IPS-18a (cell line): ENCODE measurements at regions not wholly inside any gene's neighbourhood (a gene's known extent, or its start where the extent isn't known, plus 50 kb on each side); places are given as distances from the start of the nearest gene placed in this dataset.

Experiments used
- H3K27ac ChIP-seq: one replicate; pipeline ENCODE4 v1.5.1; 2013; ENCODE audit warnings: low read length
- H3K27me3 ChIP-seq: one replicate; pipeline ENCODE4 v1.6.1; 2013; ENCODE audit warnings: mild to moderate bottlenecking, low read length; ENCODE audit not compliant: control insufficient read depth, insufficient read depth
- H3K36me3 ChIP-seq: one replicate; pipeline ENCODE4 v1.6.1; 2013; ENCODE audit warnings: low read depth, low read length; ENCODE audit not compliant: control insufficient read depth
- H3K4me1 ChIP-seq: one replicate; pipeline ENCODE4 v1.6.1; 2013; ENCODE audit warnings: low read depth, low read length; ENCODE audit not compliant: control insufficient read depth
- H3K4me3 ChIP-seq: one replicate; pipeline ENCODE4 v1.5.1; 2013; ENCODE audit warnings: low read length
- H3K9ac ChIP-seq: one replicate; pipeline ENCODE4 v1.6.1; 2013; ENCODE audit warnings: mild to moderate bottlenecking, low read length, moderate library complexity
- H3K9me3 ChIP-seq: one replicate; pipeline ENCODE4 v1.6.1; 2013; ENCODE audit warnings: low read depth, low read length; ENCODE audit not compliant: control insufficient read depth

DNA sequence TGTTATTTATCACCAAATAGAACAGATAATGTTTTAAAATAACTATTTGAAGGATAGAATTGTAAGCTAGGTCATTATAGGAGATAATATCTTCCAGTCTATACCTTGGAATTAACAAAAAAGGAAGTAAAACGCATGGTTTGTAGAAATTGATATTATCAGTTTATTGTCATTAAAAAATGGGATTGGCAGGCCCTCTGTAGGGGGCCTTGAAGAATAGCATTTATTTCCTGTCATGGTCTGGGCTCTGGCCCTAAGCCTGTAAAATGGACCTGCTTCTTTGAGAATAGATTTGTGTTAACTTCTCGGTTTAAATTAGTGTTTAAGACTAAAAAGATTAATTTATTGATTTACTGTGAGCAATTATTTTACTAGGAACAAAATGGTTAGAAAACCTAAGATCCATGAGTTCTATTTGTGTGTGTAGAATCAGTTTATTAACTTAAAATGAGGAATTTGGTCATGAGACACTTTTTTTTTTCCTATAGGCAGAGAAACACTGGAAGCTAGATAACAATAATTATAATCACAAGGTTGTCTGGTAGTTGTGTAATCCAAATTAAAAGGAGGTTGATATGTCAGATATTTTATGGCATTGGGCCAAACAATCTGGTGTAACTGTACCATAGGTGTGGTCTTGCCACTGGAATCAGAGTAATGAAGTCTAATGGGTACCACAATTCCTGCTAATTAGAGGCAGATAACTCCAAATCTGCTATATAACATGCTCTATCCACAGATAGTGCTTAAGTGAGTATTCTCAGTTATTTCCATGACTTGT lies 197.4 kb upstream of the FOXP2 start:
- no peaks in the 10 kb centered on the region for H3K36me3 ChIP-seq
- H3K4me1 ChIP-seq, result peaks cover 10% of the 10 kb centered on the region
- H3K9ac ChIP-seq, result no peak overlapping the region
- H3K27ac ChIP-seq, result no peak overlapping the region
- no peaks in the 10 kb centered on the region for H3K27me3 ChIP-seq
- no peak overlapping the region for H3K4me3 ChIP-seq
- H3K9me3 ChIP-seq, result no peaks in the 10 kb centered on the region

DNA sequence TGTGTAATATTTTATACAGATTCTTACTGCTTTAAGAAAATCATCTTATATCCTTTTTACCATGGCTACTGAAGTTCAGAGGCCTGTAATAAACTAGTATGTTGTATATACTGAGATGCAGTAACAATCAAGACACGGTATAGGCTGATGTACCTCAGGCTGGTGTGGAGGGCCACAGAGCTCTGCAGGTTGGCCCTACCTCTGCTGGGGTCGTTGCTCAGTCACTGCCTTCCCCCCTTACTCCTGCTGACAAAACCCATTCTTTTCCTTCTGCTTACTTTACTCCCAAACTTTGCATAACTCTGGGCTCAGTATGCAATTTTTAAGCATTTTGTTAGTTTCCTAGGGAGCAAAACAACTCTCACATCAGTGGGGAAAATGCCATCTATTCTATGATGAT lies 200.1 kb upstream of the FOXP2 start:
- no peaks in the 10 kb centered on the region for H3K27me3 ChIP-seq
- H3K4me3 ChIP-seq, result no peak overlapping the region
- no peak overlapping the region for H3K9ac ChIP-seq
- H3K9me3 ChIP-seq, result no peaks in the 10 kb centered on the region
- H3K4me1 ChIP-seq, result peaks cover 10% of the 10 kb centered on the region
- H3K27ac ChIP-seq, result no peak overlapping the region
- H3K36me3 ChIP-seq, result no peaks in the 10 kb centered on the region

- Histone ChIP-seq H3K36me3 (no peaks in the 10 kb centered on the region), H3K4me3 (no peak overlapping the region), H3K9me3 (no peaks in the 10 kb centered on the region), H3K9ac (no peak overlapping the region), H3K27me3 (no peaks in the 10 kb centered on the region), H3K4me1 (peaks cover 10% of the 10 kb centered on the region), H3K27ac (no peak overlapping the region)
Measured at GRCh38 chr7:114212721-114213429, 201.7 kb upstream of the FOXP2 start.

GRCh38 chr7:114209968-114210367 lies 204.6 kb upstream of the FOXP2 start:
- Histone ChIP-seq H3K4me1 (peaks cover 8% of the 10 kb centered on the region), H3K9me3 (no peaks in the 10 kb centered on the region), H3K4me3 (no peak overlapping the region), H3K9ac (no peak overlapping the region), H3K27ac (no peak overlapping the region), H3K36me3 (no peaks in the 10 kb centered on the region), H3K27me3 (no peaks in the 10 kb centered on the region)

- Histone ChIP-seq H3K9me3 (no peaks in the 10 kb centered on the region), H3K4me3 (no peak overlapping the region), H3K27me3 (no peaks in the 10 kb centered on the region), H3K4me1 (no peaks in the 10 kb centered on the region), H3K27ac (no peak overlapping the region), H3K9ac (no peak overlapping the region), H3K36me3 (no peaks in the 10 kb centered on the region)
Measured at GRCh38 chr7:114206688-114207087, 207.9 kb upstream of the FOXP2 start.

GRCh38 chr7:114196517-114196916 lies 218.1 kb upstream of the FOXP2 start:
- H3K9me3 ChIP-seq, result no peaks in the 10 kb centered on the region
- no peak overlapping the region for H3K9ac ChIP-seq
- no peak overlapping the region for H3K4me3 ChIP-seq
- no peaks in the 10 kb centered on the region for H3K27me3 ChIP-seq
- no peaks in the 10 kb centered on the region for H3K36me3 ChIP-seq
- no peaks in the 10 kb centered on the region for H3K4me1 ChIP-seq
- no peak overlapping the region for H3K27ac ChIP-seq

DNA sequence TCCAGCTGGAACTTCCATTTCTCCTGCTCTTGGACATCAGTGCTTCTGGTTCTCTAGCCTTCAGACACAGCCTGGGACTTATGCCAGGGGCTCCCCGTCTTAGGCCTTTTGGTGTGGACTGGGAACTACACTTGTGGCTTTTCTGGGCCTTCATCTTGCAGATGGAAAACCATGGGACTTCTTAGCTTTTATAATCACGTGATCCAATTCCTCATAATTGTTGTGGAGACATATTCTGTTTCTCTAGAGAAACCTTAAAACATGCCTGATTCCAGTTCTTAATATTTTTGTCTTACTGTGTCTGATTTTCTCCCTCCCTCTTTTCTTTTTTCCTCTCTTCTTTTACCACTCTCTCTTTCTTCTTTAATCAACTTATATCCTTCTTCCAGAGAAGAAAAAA lies 224.2 kb upstream of the FOXP2 start:
- Histone ChIP-seq H3K27ac (no peak overlapping the region), H3K4me1 (no peaks in the 10 kb centered on the region), H3K36me3 (no peaks in the 10 kb centered on the region), H3K27me3 (no peaks in the 10 kb centered on the region), H3K4me3 (no peak overlapping the region), H3K9ac (no peak overlapping the region), H3K9me3 (no peaks in the 10 kb centered on the region)

DNA sequence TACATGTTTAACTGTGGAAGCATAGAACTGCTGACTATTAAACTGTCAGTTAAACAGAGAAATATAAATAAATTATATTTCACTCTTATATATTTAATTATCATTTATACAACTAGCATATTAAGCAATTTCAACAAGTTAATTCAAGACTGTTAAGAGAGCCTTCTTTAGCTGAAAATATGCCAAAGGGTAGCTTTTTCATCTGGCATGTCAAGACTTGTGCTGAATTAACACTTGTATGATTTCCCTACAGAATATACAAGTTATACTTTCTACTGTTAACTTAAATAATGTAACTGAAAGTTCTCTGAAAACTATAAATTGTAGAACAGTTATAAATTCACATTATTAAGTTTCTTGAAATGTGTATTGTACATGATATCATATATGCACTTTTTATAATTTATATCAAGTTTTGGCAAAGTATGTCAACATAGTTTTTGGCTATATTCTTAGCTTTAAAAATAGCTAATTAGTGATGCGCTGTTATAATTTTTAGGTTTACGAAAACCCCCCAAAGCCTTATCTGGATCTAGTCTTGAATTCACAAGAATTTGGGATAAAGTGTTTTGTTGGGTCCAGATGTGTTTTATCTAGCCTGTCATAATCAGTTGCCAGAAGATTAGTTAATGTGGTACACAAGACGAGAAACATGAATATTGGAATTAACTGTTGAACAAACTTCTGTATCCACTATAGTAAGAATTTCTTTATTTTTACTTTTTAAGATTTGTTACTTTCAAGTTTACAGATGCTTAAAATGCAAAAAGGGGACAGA lies 231.1 kb upstream of the FOXP2 start:
- Histone ChIP-seq H3K27ac (no peak overlapping the region), H3K9me3 (no peaks in the 10 kb centered on the region), H3K4me1 (no peaks in the 10 kb centered on the region), H3K4me3 (no peak overlapping the region), H3K36me3 (no peaks in the 10 kb centered on the region), H3K27me3 (no peaks in the 10 kb centered on the region), H3K9ac (no peak overlapping the region)

- no peak overlapping the region for H3K9ac ChIP-seq
- H3K4me3 ChIP-seq, result no peak overlapping the region
- H3K27ac ChIP-seq, result no peak overlapping the region
Measured at GRCh38 chr7:114182837-114183236, 231.8 kb upstream of the FOXP2 start.

DNA sequence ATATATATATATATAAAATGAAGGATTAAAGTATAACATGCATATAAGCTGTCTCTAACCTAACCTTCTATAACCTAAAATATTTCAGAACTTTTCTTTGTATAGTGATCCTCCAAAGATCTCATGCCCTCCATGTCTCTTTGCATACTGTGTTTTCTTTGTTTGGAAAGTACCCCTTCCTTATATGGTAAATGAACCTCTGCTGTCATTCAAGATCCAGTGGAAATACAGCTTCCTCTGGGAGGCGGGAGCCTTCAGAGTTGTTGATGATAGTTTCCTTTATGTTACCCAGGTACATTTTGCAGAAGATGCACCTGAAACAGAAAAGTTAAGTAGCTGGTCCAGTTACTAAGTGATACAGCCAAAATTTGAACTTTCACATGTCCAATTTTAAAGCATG lies 233.3 kb upstream of the FOXP2 start:
- no peaks in the 10 kb centered on the region for H3K36me3 ChIP-seq
- H3K27me3 ChIP-seq, result no peaks in the 10 kb centered on the region
- H3K9me3 ChIP-seq, result no peaks in the 10 kb centered on the region
- H3K4me1 ChIP-seq, result no peaks in the 10 kb centered on the region
- no peak overlapping the region for H3K9ac ChIP-seq
- H3K27ac ChIP-seq, result no peak overlapping the region
- H3K4me3 ChIP-seq, result no peak overlapping the region

More at GRCh38 chr7:114182837-114183236, 231.8 kb upstream of the FOXP2 start:
- Histone ChIP-seq H3K27me3 (no peaks in the 10 kb centered on the region), H3K36me3 (no peaks in the 10 kb centered on the region), H3K9me3 (no peaks in the 10 kb centered on the region), H3K4me1 (no peaks in the 10 kb centered on the region)

DNA sequence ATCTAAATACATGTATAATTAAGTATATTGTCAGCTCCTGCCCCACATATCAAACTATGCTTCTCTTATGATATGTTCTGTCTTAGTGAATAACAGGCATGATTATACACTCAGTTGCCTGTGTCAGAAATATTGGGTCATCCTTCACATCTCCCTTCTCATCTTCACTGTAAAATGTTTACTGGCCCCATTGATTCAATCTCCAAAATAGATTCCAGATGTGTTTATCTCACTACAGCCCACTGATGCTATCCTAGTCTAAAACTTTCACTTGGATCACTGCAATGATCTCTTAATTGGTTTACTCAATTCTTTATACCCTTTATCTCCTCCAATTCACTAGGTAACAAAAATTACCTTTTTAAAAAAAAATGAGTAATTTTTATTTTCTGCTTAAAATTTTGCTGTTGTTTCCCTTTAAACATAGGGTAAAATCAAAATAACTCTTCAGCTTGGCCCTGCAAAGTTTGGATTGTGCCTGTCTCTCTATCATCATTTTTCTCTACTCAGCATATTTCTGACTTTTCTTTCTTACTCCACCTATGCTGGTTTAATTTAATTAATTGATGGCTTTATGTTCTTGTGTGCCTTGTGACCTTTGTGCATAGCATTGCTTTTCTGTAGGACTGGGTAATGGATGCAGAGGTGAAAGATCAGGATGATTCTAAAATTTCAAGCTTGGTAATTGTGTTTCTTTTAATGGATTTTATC lies 233.9 kb upstream of the FOXP2 start:
- H3K9ac ChIP-seq, result no peak overlapping the region
- H3K4me3 ChIP-seq, result no peak overlapping the region
- no peaks in the 10 kb centered on the region for H3K27me3 ChIP-seq
- H3K36me3 ChIP-seq, result no peaks in the 10 kb centered on the region
- no peak overlapping the region for H3K27ac ChIP-seq
- no peaks in the 10 kb centered on the region for H3K9me3 ChIP-seq
- H3K4me1 ChIP-seq, result no peaks in the 10 kb centered on the region
